Naive thymus-derived CD4-positive, alpha-beta T cell (primary cell): ENCODE measurements at regions not wholly inside any gene's neighbourhood (a gene's known extent, or its start where the extent isn't known, plus 50 kb on each side); places are given as distances from the start of the nearest gene placed in this dataset.

ENCODE experiments used
- ATAC-seq: fragments of 150-1000 bp; cut with Tn5 transposase; 2 replicates; pipeline ENCODE4 v1.10.0; 2021; ENCODE audit warnings: mild to moderate bottlenecking, moderate library complexity
- CTCF ChIA-PET: fragments of 350-600 bp; sonication (Branson Sonifier 250); formaldehyde crosslinking; loops from one replicate; lab custom pipeline; 2021; ENCODE audit warnings: antibody characterized with exemption; lab: Charles Lee
- POLR2A ChIA-PET: fragments of 350-600 bp; sonication (Branson Sonifier 250); formaldehyde crosslinking; loops from one replicate; lab custom pipeline; 2021; ENCODE audit warnings: antibody characterized with exemption, inconsistent platforms; lab: Charles Lee
- DNase-seq, 9 donors: peaks; one replicate each; pipeline versions ENCODE4 v3.0.0 to v3.0.0-alpha.2; 2020 to 2022; ENCODE audit warnings: mixed read lengths in 1 of 9
- H3K27ac ChIP-seq: one replicate; pipeline ENCODE4 v1.7.0; 2013; ENCODE audit warnings: mild to moderate bottlenecking, low read depth, low read length, moderate library complexity
- H3K27me3 ChIP-seq, 2 donors: one replicate each; pipeline ENCODE4 v1.7.0; 2013; ENCODE audit warnings: low read length in 2 of 2, mild to moderate bottlenecking in 2 of 2, moderate library complexity in 2 of 2; ENCODE audit not compliant: control insufficient read depth in 2 of 2, insufficient read depth in 2 of 2
- H3K36me3 ChIP-seq, 3 experiments: 1 replicate in 2 of 3; 2 replicates in 1 of 3; pipeline ENCODE4 v1.7.0; 2013; ENCODE audit warnings: low read length in 3 of 3, mild to moderate bottlenecking in 3 of 3, moderate library complexity in 1 of 3; ENCODE audit not compliant: insufficient read depth in 3 of 3, control insufficient read depth in 2 of 3
- H3K4me1 ChIP-seq, 2 donors: one replicate each; pipeline ENCODE4 v1.7.0; 2013; ENCODE audit warnings: low read length in 2 of 2, mild to moderate bottlenecking in 2 of 2, moderate library complexity in 1 of 2; ENCODE audit not compliant: control insufficient read depth in 2 of 2, insufficient read depth in 2 of 2
- H3K4me3 ChIP-seq: 2 replicates; pipeline ENCODE4 v1.7.0; 2013; ENCODE audit warnings: mild to moderate bottlenecking, low read length
- H3K9me3 ChIP-seq, 3 experiments: 1 replicate in 2 of 3; 2 replicates in 1 of 3; pipeline ENCODE4 v1.7.0; 2013; ENCODE audit warnings: low read length in 3 of 3; ENCODE audit not compliant: control insufficient read depth in 2 of 3
- H3K27ac Mint-ChIP-seq, 9 donors: one replicate each; pipeline ENCODE4 v1.8.0; 2020 to 2022; ENCODE audit warnings: mixed read lengths in 9 of 9, mild to moderate bottlenecking in 8 of 9, moderate library complexity in 5 of 9, inconsistent platforms in 2 of 9
- H3K27me3 Mint-ChIP-seq, 5 donors: one replicate each; pipeline ENCODE4 v1.8.0; 2021 to 2022; ENCODE audit warnings: mixed read lengths in 5 of 5, mild to moderate bottlenecking in 1 of 5
- H3K36me3 Mint-ChIP-seq, 5 donors: one replicate each; pipeline ENCODE4 v1.8.0; 2020 to 2022; ENCODE audit warnings: mixed read lengths in 5 of 5, mild to moderate bottlenecking in 3 of 5, inconsistent platforms in 1 of 5
- H3K4me1 Mint-ChIP-seq, 7 donors: one replicate each; pipeline ENCODE4 v1.8.0; 2020 to 2022; ENCODE audit warnings: mixed read lengths in 7 of 7, mild to moderate bottlenecking in 3 of 7, inconsistent platforms in 1 of 7
- H3K4me3 Mint-ChIP-seq, 10 donors: one replicate each; pipeline ENCODE4 v1.8.0; 2020 to 2022; ENCODE audit warnings: mild to moderate bottlenecking in 10 of 10, mixed read lengths in 10 of 10, moderate library complexity in 6 of 10, inconsistent platforms in 2 of 10
- H3K9me3 Mint-ChIP-seq, 11 donors: one replicate each; pipeline ENCODE4 v1.8.0; 2020 to 2022; ENCODE audit warnings: mixed read lengths in 11 of 11, mild to moderate bottlenecking in 4 of 11, inconsistent platforms in 1 of 11, moderate library complexity in 1 of 11
- intact Hi-C, 2 donors: fragments of 100-400 bp; cut with micrococcal nuclease; formaldehyde crosslinking; loops; one replicate each; pipeline ENCODE4 v1.15.1; 2023

- Mint-ChIP-seq H3K36me3 (no peaks in the 10 kb centered on the region), H3K27me3 (peaks cover 0 to 8% (median 0%) of the 10 kb centered on the region in 5 donors), H3K9me3 (no peaks in the 10 kb centered on the region), H3K4me1 (peaks cover 0 to 9% (median 0%) of the 10 kb centered on the region in 7 donors), H3K4me3 (no peak overlapping the region), H3K27ac (no peak overlapping the region)
- H3K27ac ChIP-seq: no peak overlapping the region
- ChIA-PET CTCF (interaction anchor here (0.5 kb wide), 1 partner anchor 231 kb away, joined by 3 read pairs; no protein-coding TSS in a partner anchor), POLR2A (no interaction called here)
- no peaks in the 10 kb centered on the region for H3K9me3 ChIP-seq
- no peaks in the 10 kb centered on the region for H3K27me3 ChIP-seq
- H3K4me3 ChIP-seq: no peak overlapping the region
- no peaks in the 10 kb centered on the region for H3K4me1 ChIP-seq
- DNase-seq (no peak), ATAC-seq (no peak)
- no peaks in the 10 kb centered on the region for H3K36me3 ChIP-seq
- intact Hi-C loops: no loop called here
Measured at GRCh38 chr7:87007038-87007437, 52.4 kb downstream of the ELAPOR2 start.

DNA sequence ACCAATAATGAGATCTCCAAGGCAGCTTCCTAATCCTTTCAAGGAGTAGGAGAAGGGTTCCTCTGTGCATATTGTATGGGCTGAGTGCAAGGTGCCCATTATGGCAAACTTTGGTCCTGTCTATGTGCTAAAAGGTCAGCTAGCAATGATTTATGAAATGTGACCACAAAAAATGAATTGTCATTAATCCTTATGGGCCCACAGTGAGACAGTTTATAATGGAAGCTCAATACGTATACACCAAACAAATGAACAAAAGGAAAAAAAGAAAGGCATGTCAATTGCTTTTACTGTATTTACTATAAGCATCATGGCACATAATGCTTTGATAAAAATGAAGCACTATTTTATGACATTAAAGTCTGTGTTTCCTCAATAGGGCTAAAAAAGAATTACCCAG lies 54.5 kb downstream of the ELAPOR2 start:
- DNase-seq (no peak), ATAC-seq (no peak)
- no peak overlapping the region for H3K27ac ChIP-seq
- Mint-ChIP-seq H3K4me1 (peaks cover 0 to 9% (median 0%) of the 10 kb centered on the region in 7 donors), H3K4me3 (no peak overlapping the region), H3K9me3 (no peaks in the 10 kb centered on the region), H3K36me3 (no peaks in the 10 kb centered on the region), H3K27me3 (peaks cover 0 to 10% (median 0%) of the 10 kb centered on the region in 5 donors), H3K27ac (no peak overlapping the region)
- no peaks in the 10 kb centered on the region for H3K36me3 ChIP-seq
- ChIA-PET POLR2A (no interaction called here), CTCF (no interaction called here)
- H3K4me3 ChIP-seq: no peak overlapping the region
- H3K27me3 ChIP-seq: no peaks in the 10 kb centered on the region
- intact Hi-C loops: no loop called here
- no peaks in the 10 kb centered on the region for H3K9me3 ChIP-seq
- H3K4me1 ChIP-seq: no peaks in the 10 kb centered on the region

- Histone ChIP-seq H3K9me3 (no peaks in the 10 kb centered on the region), H3K36me3 (no peaks in the 10 kb centered on the region), H3K4me1 (no peaks in the 10 kb centered on the region), H3K4me3 (no peak overlapping the region), H3K27me3 (no peaks in the 10 kb centered on the region), H3K27ac (no peak overlapping the region)
- ATAC-seq (no peak), DNase-seq (no peak)
- Mint-ChIP-seq H3K9me3 (no peaks in the 10 kb centered on the region), H3K4me1 (peaks cover 0 to 9% (median 0%) of the 10 kb centered on the region in 7 donors), H3K27ac (peak overlapping the region in 1 of 9 donors; percentile 44), H3K4me3 (peak overlapping the region in 4 of 10 donors; percentile 4 to 43 (median 22)), H3K36me3 (no peaks in the 10 kb centered on the region), H3K27me3 (peaks cover 0 to 13% (median 0%) of the 10 kb centered on the region in 5 donors)
- intact Hi-C loops: no loop called here
- ChIA-PET CTCF (interaction anchor here (1.2 kb wide), 1 partner anchor 10 kb away, joined by 3 read pairs; no protein-coding TSS in a partner anchor), POLR2A (no interaction called here)
Measured at GRCh38 chr7:87003872-87004798, 55.3 kb downstream of the ELAPOR2 start.

DNA sequence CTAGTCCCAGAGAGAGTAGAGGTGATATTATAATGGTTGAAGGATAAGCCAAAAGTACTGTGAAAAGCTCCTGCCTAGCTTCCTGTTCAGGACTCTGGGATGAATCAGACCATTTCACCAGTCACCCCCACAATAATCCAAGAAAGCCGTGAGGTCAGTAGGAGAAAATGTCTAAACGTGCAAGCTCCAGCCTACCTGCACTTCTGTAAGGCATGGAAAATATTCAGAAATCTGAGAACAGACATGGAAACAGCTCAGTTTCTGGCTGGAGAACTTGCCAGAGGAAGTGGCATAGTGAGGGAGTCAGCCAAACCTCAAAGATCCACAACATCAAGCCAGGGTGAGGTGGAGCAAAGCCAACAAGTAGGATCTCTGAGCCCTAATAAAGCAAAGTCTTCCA lies 58.2 kb downstream of the ELAPOR2 start:
- intact Hi-C loops: no loop called here
- no peaks in the 10 kb centered on the region for H3K36me3 ChIP-seq
- POLR2A ChIA-PET: no interaction called here
- Mint-ChIP-seq H3K9me3 (no peaks in the 10 kb centered on the region), H3K4me3 (no peak overlapping the region), H3K36me3 (no peaks in the 10 kb centered on the region), H3K4me1 (peaks cover 0 to 9% (median 0%) of the 10 kb centered on the region in 7 donors), H3K27me3 (peaks cover 0 to 23% (median 3%) of the 10 kb centered on the region in 5 donors), H3K27ac (no peak overlapping the region)
- H3K4me1 ChIP-seq: no peaks in the 10 kb centered on the region
- no peaks in the 10 kb centered on the region for H3K27me3 ChIP-seq
- ATAC-seq (no peak), DNase-seq (no peak)
- no peak overlapping the region for H3K4me3 ChIP-seq
- no peak overlapping the region for H3K27ac ChIP-seq
- CTCF ChIA-PET: interaction anchor here (0.9 kb wide), 1 partner anchor 63 kb away, joined by 4 read pairs; no protein-coding TSS in a partner anchor
- H3K9me3 ChIP-seq: no peaks in the 10 kb centered on the region

- no peak for DNase-seq
- H3K9me3 ChIP-seq: no peaks in the 10 kb centered on the region
- POLR2A ChIA-PET: no interaction called here
- no peaks in the 10 kb centered on the region for H3K27me3 ChIP-seq
- Mint-ChIP-seq H3K9me3 (no peaks in the 10 kb centered on the region), H3K27me3 (peaks cover 0 to 29% (median 6%) of the 10 kb centered on the region in 5 donors), H3K27ac (no peak overlapping the region), H3K4me3 (no peak overlapping the region), H3K36me3 (no peaks in the 10 kb centered on the region), H3K4me1 (peaks cover 0 to 9% (median 0%) of the 10 kb centered on the region in 7 donors)
- CTCF ChIA-PET: no interaction called here
- H3K4me3 ChIP-seq: no peak overlapping the region
- no peak overlapping the region for H3K27ac ChIP-seq
- no peak for ATAC-seq
- intact Hi-C loops: no loop called here
- no peaks in the 10 kb centered on the region for H3K36me3 ChIP-seq
- no peaks in the 10 kb centered on the region for H3K4me1 ChIP-seq
Measured at GRCh38 chr7:87000344-87000743, 59.1 kb downstream of the ELAPOR2 start.

GRCh38 chr7:86999750-87000149 lies 59.7 kb downstream of the ELAPOR2 start:
- Histone ChIP-seq H3K27me3 (no peaks in the 10 kb centered on the region), H3K9me3 (no peaks in the 10 kb centered on the region), H3K27ac (no peak overlapping the region), H3K4me3 (no peak overlapping the region), H3K4me1 (no peaks in the 10 kb centered on the region), H3K36me3 (no peaks in the 10 kb centered on the region)
- Mint-ChIP-seq H3K4me1 (peaks cover 0 to 9% (median 0%) of the 10 kb centered on the region in 7 donors), H3K4me3 (no peak overlapping the region), H3K36me3 (no peaks in the 10 kb centered on the region), H3K27me3 (peaks cover 0 to 28% (median 7%) of the 10 kb centered on the region in 5 donors), H3K9me3 (no peaks in the 10 kb centered on the region), H3K27ac (no peak overlapping the region)
- ChIA-PET CTCF (no interaction called here), POLR2A (no interaction called here)
- DNase-seq (no peak), ATAC-seq (no peak)
- intact Hi-C loops: no loop called here
